A549 (cell line): ENCODE measurements at regions not wholly inside any gene's neighbourhood (a gene's known extent, or its start where the extent isn't known, plus 50 kb on each side); places are given as distances from the start of the nearest gene placed in this dataset.

Source experiments
- ATAC-seq, 2 experiments: fragments of 200-7000 bp in 1 of 2; fragments of >200 bp in 1 of 2; cut with Nextera tagmentation in 1 of 2; cut with Tn5 transposase in 1 of 2; 3 replicates each; pipeline versions ENCODE4 v1.8.0 to v1.9.1; 2018 to 2020; ENCODE audit warnings: mild to moderate bottlenecking in 1 of 2, moderate library complexity in 1 of 2
- CTCF ChIA-PET: fragments of 300-600 bp; sonication (Branson Sonifier 250); formaldehyde crosslinking; extraction: SDS; loops from one replicate; lab custom pipeline; 2021; ENCODE audit warnings: antibody characterized with exemption, inconsistent platforms; lab: Yijun Ruan, JAX
- POLR2A ChIA-PET: fragments of 350-600 bp; formaldehyde crosslinking; extraction: SDS; loops from one replicate; lab custom pipeline; 2021; ENCODE audit warnings: antibody characterized with exemption, inconsistent platforms; lab: Yijun Ruan, JAX
- DNase-seq, 2 experiments: peaks; one replicate each; pipeline versions ENCODE4 v3.0.0 to v3.0.0-alpha.2; 2011 to 2016; ENCODE audit warnings: low read depth in 1 of 2, low spot score in 1 of 2
- FAIRE-seq: peaks from 2 replicates; lab custom pipeline; 2011; peaks lifted over from hg19 to GRCh38; lab: Jason Lieb, UNC
- H3K27ac ChIP-seq, 2 experiments: fragments of >200 bp; sonication (Bioruptor Twin); formaldehyde crosslinking; 3 replicates each; pipeline ENCODE4 v1.5.1; 2016 to 2017
- H3K4me1 ChIP-seq: fragments of >200 bp; sonication (Bioruptor Twin); formaldehyde crosslinking; 3 replicates; pipeline ENCODE4 v1.6.1; 2016
- H3K4me2 ChIP-seq: fragments of >200 bp; sonication (Bioruptor Twin); formaldehyde crosslinking; 3 replicates; pipeline ENCODE4 v1.6.1; 2016
- H3K4me3 ChIP-seq: fragments of >200 bp; sonication (Bioruptor Twin); formaldehyde crosslinking; 3 replicates; pipeline ENCODE4 v1.5.1; 2016
- H3K9me3 ChIP-seq: fragments of >200 bp; sonication (Bioruptor Twin); formaldehyde crosslinking; 3 replicates; pipeline ENCODE4 v1.6.1; 2016
- CBX2 ChIP-seq: fragments of 200-600 bp; sonication (generic); IDR thresholded peaks from 2 replicates; pipeline ENCODE4 v1.6.1; 2016; ENCODE audit warnings: low read depth, mild to moderate bottlenecking, borderline replicate concordance
- CBX8 ChIP-seq: fragments of 200-600 bp; sonication (generic); IDR thresholded peaks from 2 replicates; pipeline ENCODE4 v1.6.1; 2016
- CEBPB ChIP-seq, 2 experiments: fragments of >200 bp in 1 of 2; sonication (Bioruptor Twin) in 1 of 2; formaldehyde crosslinking in 1 of 2; IDR thresholded peaks; 2 replicates each; pipeline ENCODE4 v1.6.1; 2012 to 2016
- CHD2 ChIP-seq: fragments of 150-350 bp; IDR thresholded peaks from 2 replicates; pipeline ENCODE4 v1.6.1; 2014; ENCODE audit warnings: low read length; ENCODE audit not compliant: partially characterized antibody
- E2F6 ChIP-seq: IDR thresholded peaks from 2 replicates; pipeline ENCODE4 v1.6.1; 2012; ENCODE audit warnings: low read depth, borderline replicate concordance
- EHF ChIP-seq: fragments of 250-450 bp; sonication (Bioruptor Pico); IDR thresholded peaks from 2 replicates; pipeline ENCODE4 v1.5.0; 2020; ENCODE audit warnings: mild to moderate bottlenecking
- ELK1 ChIP-seq: fragments of 150-350 bp; IDR thresholded peaks from 2 replicates; pipeline ENCODE4 v1.6.1; 2014; ENCODE audit warnings: low read depth, mild to moderate bottlenecking, low read length
- FOSL2 ChIP-seq, 2 experiments: fragments of 450-650 bp in 1 of 2; fragments of >200 bp in 1 of 2; sonication (Bioruptor Twin) in 1 of 2; formaldehyde crosslinking; IDR thresholded peaks; 2 replicates each; pipeline versions ENCODE4 v1.5.0 to v1.6.1; 2016 to 2020; ENCODE audit warnings: mild to moderate bottlenecking in 1 of 2, moderate library complexity in 1 of 2
- FOXS1 ChIP-seq: fragments of 250-450 bp; sonication (Bioruptor Pico); IDR thresholded peaks from 2 replicates; pipeline ENCODE4 v1.5.0; 2020; ENCODE audit warnings: mild to moderate bottlenecking, moderate library complexity
- HOXB13 ChIP-seq: fragments of 250-450 bp; sonication (Bioruptor Pico); IDR thresholded peaks from 2 replicates; pipeline ENCODE4 v1.5.0; 2020; ENCODE audit warnings: low read depth, mild to moderate bottlenecking, moderate library complexity
- MAFK ChIP-seq: fragments of 450-650 bp; IDR thresholded peaks from 2 replicates; pipeline ENCODE4 v1.6.1; 2014; ENCODE audit not compliant: partially characterized antibody
- MAX ChIP-seq: IDR thresholded peaks from 2 replicates; pipeline ENCODE4 v1.6.1; 2012
- MYC ChIP-seq: IDR thresholded peaks from 2 replicates; pipeline ENCODE4 v1.6.1; 2012; ENCODE audit warnings: mild to moderate bottlenecking, inconsistent platforms, low read length, improper control_type of control experiment, borderline replicate concordance
- POLR2AphosphoS2 ChIP-seq: conservative IDR thresholded peaks from 2 replicates; pipeline ENCODE4 v1.6.1; 2012; ENCODE audit warnings: low read length, improper control_type of control experiment, inconsistent platforms
- RAD21 ChIP-seq, 2 experiments: fragments of >200 bp in 1 of 2; sonication (Bioruptor Twin) in 1 of 2; formaldehyde crosslinking in 1 of 2; IDR thresholded peaks in 1 of 2; conservative IDR thresholded peaks in 1 of 2; 2 replicates in 1 of 2; 3 replicates in 1 of 2; pipeline ENCODE4 v1.6.1; 2012 to 2018; ENCODE audit warnings: inconsistent platforms in 1 of 2
- RCOR1 ChIP-seq: fragments of 150-350 bp; IDR thresholded peaks from 2 replicates; pipeline ENCODE4 v1.6.1; 2014; ENCODE audit warnings: antibody characterized with exemption, low read length, low read depth
- SMC3 ChIP-seq: fragments of >200 bp; sonication (Bioruptor Twin); formaldehyde crosslinking; IDR thresholded peaks from 3 replicates; pipeline ENCODE4 v1.6.1; 2018; ENCODE audit warnings: inconsistent platforms
- TP53 ChIP-seq: fragments of 250-450 bp; sonication (Bioruptor Pico); IDR thresholded peaks from 2 replicates; pipeline ENCODE4 v1.5.0; 2021; ENCODE audit warnings: mild to moderate bottlenecking, moderate library complexity
- USF2 ChIP-seq: fragments of 450-650 bp; IDR thresholded peaks from 2 replicates; pipeline ENCODE4 v1.6.1; 2014; ENCODE audit warnings: antibody characterized with exemption
- ZSCAN20 ChIP-seq: fragments of 250-450 bp; sonication (Bioruptor Pico); IDR thresholded peaks from 2 replicates; pipeline ENCODE4 v1.8.0; 2022; ENCODE audit warnings: mild to moderate bottlenecking, moderate library complexity
- WGBS: methylation state at CpG from one replicate; pipeline ENCODE4 v1.1.6; 2017; ENCODE audit errors: missing lambda C conversion rate; 5-methylcytosine and 5-hydroxymethylcytosine counted together

- CTCF ChIA-PET: no interaction called here
- Histone ChIP-seq H3K4me3 (no peak overlapping the region), H3K4me1 (no peaks in the 10 kb centered on the region), H3K9me3 (no peaks in the 10 kb centered on the region), H3K27ac (no peak overlapping the region), H3K4me2 (no peak overlapping the region)
- no peak for DNase-seq
- TF ChIP-seq MAX (no peak), CBX2 (no peak), FOXS1 (CRISPR knock-in tag) (no peak), USF2 (no peak), RAD21 (conservative IDR thresholded peaks at IDR 0.05 in 1 of 2, IDR thresholded peaks at IDR 0.05 in 1 of 2) (no peak)
- FAIRE-seq: no peak
- POLR2A ChIA-PET: no interaction called here
- no peak for ATAC-seq
- 0% methylated on average over 6 of the region's 6 CpGs for WGBS
These were observed 530.7 kb downstream of the EPHB1 start for GRCh38 chr3:135325726-135326235.

- no peak for FAIRE-seq
- Histone ChIP-seq H3K9me3 (no peaks in the 10 kb centered on the region), H3K4me2 (no peak overlapping the region), H3K4me3 (no peak overlapping the region), H3K4me1 (no peaks in the 10 kb centered on the region), H3K27ac (no peak overlapping the region)
- no peak for ATAC-seq
- WGBS: 0% methylated on average over 1 of the region's 1 CpG
- DNase-seq: no peak
- POLR2A ChIA-PET: no interaction called here
- TF ChIP-seq MAFK: peak; percentile 70
- TF ChIP-seq HOXB13 (CRISPR knock-in tag): no peak
- CTCF ChIA-PET: no interaction called here
These were observed 531.8 kb downstream of the EPHB1 start for GRCh38 chr3:135326851-135327250.

GRCh38 chr3:135328036-135328435 is 533.0 kb downstream of the EPHB1 start:
- FAIRE-seq: no peak
- Histone ChIP-seq H3K4me1 (no peaks in the 10 kb centered on the region), H3K27ac (no peak overlapping the region), H3K4me2 (no peak overlapping the region), H3K4me3 (no peak overlapping the region), H3K9me3 (no peaks in the 10 kb centered on the region)
- DNase-seq: no peak
- TF ChIP-seq USF2 (no peak), TP53 (CRISPR knock-in tag) (no peak), ELK1 (no peak), CBX8 (no peak), EHF (CRISPR knock-in tag) (no peak), ZSCAN20 (CRISPR knock-in tag) (no peak), SMC3 (no peak), E2F6 (no peak), MYC (no peak), FOSL2 (IDR thresholded peaks at IDR 0.05) (no peak), FOSL2 (CRISPR knock-in tag; IDR thresholded peaks at IDR 0.05) (no peak), RCOR1 (no peak), MAFK (no peak), POLR2AphosphoS2 (no peak), CHD2 (no peak), CEBPB (IDR thresholded peaks at IDR 0.05) (no peak)
- ATAC-seq: no peak
- ChIA-PET POLR2A (no interaction called here), CTCF (no interaction called here)
- WGBS: 0% methylated on average over 5 of the region's 5 CpGs
